HG03558 (cell line): ENCODE measurements at regions not wholly inside any gene's neighbourhood (a gene's known extent, or its start where the extent isn't known, plus 50 kb on each side); places are given as distances from the start of the nearest gene placed in this dataset.

Experiments
- ATAC-seq: cut with Tn5 transposase; IDR thresholded peaks from one replicate; pipeline ENCODE4 v1.9.1; 2021; ENCODE audit warnings: moderate number of reproducible peaks; ENCODE audit not compliant: unreplicated experiment; ENCODE audit errors: extremely low read depth

DNA sequence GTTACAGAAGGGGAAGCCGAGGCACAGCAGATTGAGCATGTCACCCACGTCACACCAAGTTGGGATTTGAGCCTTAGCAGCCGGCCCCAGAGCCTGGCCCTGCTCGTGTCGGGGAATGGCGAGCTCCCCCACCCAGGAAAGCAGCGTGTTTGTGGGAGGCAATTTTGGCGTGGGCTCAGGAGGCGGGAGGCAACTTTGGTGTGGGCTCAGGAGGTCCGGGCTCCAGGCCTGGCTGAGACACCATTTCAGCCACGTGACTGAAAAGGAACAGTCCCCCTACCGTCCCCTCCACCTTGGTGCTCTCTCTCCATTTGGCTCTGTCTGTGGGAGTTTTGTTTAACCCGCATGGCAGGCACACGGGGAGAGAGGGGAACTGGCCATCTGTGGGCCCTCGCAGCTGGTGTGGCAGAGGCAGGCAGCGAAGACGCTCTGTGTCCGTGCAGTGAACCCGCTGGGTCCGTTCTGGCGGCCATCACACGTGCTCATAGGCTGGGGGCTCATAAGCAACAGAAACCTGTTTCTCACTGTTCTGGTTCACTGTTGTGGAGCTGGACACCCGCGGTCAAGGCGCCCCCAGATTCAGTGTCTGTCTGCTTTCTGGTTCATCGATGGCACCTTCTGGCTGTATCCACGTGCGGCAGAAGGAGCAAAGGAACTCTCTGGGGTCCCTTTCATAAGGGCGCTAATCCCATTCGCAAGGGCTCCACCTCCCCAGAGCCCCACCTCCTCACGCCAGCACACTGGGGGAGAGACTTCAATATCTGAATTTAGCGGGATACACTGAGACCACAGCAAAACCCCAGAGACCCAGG is 110.2 kb downstream of the CRYAA start:
- no peak for ATAC-seq

DNA sequence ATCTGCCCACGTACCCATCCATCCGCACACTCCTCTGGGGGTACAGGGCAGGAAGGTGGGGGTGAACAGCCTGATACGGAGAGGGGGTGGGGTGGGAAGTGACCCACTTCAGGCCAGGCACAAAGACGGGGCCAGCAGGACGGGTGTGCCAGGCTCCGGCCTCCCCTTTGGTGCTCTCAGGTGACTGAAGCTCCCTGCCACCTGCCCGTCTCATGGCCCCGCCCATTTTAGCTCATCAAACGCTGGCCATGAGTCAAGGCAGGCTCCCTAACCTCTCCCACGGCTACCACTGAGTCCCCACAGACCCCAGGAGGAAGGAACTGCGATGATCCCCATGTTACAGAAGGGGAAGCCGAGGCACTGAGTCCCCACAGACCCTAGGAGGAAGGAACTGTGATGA is 109.6 kb downstream of the CRYAA start:
- ATAC-seq = no peak

DNA sequence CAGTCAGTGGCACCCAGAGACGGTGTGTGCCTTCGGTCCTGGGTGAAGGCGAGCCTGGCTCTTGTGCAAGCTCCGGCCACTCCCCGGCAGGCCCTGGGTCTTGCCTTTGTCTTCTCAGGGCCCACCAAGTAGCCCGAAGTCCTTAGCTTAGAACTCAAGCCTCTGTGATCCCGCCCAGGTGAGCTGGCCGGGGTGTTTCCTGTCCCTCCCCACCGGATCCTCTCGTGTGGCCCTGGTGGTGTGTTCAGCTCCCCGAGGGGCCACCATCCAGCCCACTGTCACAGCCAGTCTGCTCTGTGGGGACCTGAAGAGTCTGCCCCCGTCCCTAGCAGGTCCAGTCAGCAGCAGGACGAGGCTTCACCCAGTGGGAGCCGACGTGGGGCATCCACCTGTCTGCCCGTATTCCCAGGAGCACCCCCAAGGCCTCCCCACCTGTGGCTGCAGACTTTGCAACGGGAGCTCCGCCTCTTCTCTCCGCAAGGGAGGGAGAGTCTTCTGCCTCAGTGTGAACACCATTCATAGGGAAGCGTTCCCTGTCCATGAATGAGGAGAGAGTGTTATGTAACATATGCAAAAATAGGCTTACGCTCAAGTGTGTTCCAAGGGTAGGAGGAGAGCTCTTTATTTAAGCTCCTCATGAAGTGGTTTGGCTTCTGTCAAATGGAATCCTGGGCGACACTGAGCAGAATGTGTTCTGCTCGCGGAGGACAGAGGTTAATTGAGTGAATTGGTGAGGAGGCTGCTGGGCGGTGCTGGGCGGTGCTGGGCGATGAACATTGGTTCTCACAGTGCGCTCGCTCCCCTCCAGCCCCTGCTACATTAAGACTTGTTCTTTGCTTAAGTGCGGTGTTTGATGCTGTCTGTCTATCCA is 108.9 kb downstream of the CRYAA start:
- no peak for ATAC-seq

DNA sequence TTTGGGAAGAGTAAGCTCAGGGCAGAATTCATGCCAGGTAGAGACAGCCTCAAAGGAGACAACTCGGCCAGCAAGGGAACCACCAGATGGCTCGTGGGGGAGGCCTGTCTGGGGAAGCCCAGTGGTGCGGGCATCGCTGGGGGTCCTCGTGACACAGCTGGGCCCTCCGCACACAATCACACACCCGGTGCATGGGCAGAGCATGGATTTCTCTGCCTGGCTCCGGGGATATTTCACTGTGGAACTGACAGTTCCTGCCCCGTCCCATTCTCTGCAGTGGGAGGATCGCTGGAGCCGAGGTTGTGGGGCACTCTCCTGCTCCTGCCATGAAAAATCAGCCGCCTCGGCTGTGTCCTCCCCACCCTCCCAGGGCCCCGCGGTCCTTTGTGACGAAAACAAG is 108.0 kb downstream of the CRYAA start:
- ATAC-seq = no peak

DNA sequence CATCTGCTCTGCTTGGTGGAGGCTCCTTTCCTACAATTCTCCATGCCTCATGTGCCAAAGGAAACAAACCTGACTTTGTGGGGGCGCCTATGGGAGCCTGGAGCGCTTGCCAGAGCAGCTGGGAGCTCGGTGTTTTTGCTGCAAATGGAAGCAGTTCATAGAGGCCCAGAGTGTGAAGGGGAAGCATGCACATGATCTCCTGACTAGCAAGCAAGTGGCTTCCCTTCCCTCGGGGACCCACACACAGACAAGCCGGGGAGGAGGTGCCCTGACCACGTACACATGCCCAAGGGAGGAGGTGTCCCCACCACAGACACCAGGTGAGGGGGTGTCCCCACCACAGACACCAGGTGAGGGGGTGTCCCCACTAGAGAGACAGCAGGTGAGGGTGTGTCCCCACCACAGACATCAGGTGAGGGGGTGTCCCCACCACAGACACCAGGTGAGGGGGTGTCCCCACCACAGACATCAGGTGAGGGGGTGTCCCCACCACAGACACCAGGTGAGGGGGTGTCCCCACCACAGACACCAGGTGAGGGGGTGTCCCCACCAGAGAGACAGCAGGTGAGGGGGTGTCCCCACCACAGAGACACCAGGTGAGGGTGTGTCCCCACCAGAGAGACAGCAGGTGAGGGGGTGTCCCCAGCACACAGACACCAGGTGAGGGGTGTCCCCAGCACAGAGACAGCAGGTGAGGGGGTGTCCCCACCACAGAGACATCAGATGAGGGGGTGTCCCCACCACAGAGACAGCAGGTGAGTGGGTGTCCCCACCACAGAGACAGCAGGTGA is 106.8 kb downstream of the CRYAA start:
- ATAC-seq = no peak

DNA sequence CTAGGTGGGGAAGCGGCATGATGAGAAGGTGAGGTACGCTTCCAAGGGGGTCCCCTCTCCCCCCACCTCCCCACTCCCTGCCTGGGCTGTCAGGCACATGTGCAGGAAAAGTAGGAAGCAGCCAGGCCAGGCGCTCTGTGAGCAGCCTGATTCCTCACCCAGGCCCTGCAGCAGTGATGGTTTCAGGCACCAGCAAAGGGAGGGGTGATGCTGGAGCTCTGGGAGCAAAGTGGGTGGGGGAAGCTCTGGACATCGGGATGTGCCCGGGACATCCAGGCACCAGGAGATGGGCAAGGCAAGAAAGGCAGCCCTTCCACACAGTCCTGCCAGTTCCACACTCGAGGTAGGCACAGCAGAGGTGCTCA is 106.1 kb downstream of the CRYAA start:
- ATAC-seq = no peak

DNA sequence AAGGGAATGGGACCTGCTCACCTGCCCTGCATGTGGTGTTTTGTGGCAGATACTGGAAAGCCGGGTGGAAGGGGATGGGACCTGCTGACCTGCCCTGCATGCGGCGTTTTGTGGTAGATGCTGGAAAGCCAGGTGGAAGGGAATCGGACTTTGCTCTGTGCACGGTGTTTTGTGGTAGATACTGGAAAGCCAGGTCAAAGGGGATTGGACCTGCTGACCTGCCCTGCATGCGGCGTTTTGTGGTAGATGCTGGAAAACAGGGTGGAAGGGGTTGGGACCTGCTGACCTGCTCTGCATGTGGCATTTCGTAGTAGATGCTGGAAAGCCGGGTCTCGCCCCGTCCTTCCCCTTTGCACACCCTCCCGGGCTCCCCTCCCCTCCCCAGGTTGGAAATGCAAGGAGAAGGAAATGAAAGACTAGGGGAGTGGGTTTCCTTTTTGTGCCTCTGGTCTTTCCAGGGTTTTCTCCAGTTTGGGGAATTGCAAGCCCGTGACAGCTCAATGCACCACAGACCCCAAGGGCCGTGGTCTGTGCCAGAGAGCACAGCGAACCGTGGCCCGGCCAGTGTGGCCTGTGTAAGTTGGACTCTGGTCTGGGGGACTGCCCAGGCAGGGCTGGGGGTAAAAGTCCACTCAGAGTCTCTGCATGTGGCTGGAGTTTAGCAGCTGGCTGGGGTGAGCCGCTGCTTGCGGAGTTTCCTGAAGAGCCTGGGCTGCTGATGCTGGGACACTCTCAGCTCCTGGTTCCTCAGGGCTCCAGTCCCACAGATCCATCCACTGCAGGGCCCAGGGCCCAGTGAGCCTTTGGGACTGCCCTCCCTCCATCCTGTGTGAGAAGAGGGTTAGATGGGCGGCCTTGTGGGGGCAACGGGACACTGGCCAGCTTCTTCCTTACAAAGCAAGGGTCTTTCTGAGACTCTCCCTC is 105.5 kb downstream of the CRYAA start:
- ATAC-seq = no peak

DNA sequence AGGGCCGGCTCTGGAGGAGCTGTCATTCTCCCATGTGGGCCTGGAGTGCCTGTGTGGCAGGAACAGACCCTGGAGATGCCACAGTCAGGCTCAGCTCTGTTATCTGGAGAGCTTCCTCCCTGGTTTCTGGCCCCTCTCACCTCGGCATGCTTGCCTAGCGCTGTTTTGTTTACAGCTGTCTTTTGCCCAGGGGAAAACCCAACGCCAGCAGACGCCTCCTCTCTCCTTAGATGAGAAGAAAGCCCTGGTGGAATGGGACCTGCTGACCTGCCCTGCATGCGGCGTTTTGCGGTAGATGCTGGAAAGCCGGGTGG is 104.9 kb downstream of the CRYAA start:
- no peak for ATAC-seq

DNA sequence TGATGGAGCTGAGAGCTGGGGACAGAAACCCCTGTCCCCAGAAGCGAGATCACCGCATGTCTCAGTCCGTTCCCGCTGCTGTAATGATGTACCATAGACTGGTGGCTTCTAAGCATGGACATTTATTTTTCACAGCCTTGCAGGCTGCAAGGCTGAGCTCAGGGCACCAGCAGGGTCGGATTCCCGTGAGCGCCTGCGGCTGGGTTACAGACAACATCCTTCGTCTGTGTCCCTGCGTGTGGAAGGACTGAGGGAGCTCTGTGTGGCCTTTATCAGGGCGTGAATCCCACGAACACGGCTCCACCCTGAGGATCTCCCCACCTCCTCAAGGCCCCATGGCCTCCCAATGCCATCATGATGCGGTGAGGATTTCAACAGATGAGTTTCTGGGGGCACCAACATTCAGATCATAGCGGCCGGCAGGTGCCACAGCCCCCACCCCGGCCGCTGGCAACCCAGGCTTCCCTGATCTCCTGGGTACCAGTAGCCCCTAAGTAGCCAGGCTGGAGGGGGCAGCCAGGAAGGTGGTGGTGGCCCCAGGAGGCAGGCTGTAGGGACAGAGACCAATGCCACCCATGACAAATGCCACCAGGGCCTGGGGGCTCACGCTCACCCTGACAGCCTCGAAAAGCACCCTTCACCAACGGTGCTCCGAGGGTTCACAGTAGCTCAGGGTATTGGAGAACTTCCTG is 104.4 kb downstream of the CRYAA start:
- no peak for ATAC-seq

DNA sequence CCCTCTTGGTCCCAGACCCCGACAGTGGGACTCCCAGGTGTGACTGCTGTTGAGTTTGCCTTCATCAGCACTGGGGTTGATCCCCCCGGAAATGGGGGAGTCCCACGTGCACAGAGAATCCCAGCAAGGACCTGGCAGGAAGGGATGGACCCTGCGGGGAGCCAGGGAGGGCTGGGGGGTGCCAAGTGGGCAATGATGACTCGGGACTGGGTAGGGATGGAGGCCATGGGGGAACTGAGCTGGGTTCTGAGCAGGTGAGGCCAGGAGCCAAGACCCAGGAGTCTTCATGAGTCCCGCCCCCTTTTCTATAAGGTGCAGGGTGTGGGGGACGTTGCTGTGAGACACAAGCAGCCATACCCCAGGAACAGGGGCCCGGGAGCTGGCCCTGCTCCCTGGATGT is 103.8 kb downstream of the CRYAA start:
- ATAC-seq = no peak

DNA sequence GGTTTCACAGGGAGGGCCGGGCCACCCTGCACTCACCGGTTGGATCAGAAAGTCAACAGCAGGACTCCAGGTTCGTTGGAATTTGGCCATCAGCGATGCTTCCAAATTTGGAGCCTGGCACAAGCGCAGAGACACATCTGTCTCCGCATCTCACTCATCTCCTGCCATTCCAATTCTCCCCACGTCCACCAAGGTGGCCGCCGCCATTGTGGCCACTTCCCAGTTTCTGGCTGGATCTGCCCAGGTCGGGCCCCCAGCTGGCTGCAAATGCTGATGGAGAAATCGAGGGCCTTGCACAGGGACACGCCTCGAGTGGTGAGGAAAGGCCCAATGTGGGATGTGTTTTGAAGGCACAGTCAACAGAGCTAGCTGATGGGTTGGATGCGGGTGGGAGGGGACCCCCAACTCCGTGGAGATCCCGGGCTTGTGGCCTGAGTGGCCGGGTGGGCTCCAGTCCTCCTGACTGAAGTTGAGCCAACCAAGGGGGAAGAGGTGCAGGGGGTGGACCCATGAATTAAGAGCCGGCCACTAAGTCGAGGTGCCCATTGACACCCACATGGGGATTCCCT is 102.7 kb downstream of the CRYAA start:
- ATAC-seq = no peak

DNA sequence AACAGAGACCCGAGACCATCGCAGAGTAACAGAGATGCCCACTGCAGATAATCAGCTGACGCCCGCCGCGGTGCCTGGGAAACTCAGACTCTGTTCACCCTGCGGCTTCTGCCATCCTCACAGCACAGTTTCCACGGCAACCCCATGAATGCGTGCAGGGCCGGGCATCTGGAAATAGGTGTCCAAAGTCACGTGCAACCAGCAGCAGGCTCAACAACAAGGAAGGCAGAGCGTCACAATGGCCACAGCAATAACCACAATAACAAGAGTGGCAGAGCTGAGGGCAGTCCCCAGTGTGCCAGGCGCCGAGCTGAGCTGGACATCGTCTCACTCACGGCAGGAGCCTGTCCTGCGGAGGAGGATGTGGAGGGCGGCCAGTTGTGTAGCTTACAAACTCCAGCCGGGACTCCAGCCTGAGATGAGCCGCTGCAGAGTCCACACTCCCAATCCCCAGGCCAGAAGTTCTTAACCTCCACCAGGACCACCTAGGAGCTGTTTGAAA is 102.0 kb downstream of the CRYAA start:
- ATAC-seq = no peak

DNA sequence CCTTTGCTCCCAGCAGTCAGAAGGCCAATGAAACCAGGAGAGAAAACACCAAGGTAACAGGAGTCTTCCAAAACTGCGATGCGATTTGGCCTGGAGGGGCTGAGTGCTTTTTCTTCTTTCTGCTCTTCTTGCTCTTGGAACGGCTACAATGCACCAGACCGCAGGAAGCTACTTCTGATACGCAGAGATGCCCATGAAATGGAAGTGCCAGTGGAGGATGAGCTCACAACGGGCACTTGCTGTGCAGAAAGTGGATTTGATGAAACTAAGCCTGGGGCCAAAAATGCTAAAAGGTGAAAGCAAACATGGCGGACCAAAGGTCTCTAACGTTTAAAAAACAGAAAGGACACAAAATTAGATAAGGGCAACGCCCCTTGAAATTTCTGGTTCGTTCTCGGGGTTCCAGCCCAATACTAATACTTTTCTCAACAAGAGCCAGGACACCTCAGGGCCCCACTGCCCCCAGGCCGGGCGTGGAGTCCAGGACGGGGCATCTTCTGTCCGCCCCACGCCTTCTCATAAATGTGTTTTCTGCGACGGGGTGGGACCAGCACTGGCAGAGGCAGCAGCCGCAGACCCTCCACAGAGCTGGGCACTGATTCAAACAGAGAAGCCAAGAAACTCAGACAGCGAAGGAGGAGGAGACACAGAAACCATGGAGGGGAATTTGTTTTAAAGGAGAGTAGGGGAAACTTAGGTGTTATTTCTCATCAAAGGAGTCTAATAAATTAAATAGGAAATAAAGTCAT is 101.3 kb downstream of the CRYAA start:
- ATAC-seq = no peak

DNA sequence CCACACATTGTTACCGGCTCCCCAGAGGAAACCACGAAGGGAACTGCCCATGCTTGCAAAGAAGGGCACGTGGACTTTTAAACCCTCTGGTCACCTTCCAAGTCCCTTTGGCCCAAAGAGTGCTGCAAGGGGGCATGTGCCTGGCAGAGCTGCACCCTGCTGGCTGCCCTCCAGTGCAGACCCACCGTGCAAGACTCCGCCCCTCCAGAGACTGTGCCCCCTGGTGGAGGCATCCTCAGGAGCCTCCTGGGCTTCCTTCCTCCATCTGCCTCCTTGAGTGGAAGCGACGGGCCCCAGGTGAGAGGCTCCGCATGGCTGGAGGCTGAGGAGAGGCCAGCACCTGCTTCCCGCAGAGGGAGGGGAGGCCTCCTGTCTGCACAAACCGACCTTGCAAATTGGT is 100.6 kb downstream of the CRYAA start:
- ATAC-seq = no peak

DNA sequence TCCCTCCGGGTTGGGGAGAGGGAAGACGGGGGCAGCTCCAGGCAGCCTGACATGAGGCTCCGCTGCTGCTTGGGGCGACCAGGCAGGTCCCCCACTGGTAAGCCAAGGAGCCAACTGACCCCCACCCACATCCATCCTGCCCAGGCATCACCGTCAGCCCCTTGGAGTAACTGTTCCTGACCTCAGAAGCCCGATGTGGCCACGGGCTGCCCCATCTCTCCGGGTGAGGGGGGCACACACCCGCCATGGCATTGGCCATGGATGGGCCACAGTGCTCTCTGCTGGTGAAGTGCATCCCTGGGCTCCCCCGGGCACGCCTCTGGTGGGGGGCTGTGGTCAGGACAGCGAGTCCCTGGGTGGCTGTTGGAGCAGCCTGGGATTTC is 100.0 kb downstream of the CRYAA start:
- ATAC-seq = no peak

DNA sequence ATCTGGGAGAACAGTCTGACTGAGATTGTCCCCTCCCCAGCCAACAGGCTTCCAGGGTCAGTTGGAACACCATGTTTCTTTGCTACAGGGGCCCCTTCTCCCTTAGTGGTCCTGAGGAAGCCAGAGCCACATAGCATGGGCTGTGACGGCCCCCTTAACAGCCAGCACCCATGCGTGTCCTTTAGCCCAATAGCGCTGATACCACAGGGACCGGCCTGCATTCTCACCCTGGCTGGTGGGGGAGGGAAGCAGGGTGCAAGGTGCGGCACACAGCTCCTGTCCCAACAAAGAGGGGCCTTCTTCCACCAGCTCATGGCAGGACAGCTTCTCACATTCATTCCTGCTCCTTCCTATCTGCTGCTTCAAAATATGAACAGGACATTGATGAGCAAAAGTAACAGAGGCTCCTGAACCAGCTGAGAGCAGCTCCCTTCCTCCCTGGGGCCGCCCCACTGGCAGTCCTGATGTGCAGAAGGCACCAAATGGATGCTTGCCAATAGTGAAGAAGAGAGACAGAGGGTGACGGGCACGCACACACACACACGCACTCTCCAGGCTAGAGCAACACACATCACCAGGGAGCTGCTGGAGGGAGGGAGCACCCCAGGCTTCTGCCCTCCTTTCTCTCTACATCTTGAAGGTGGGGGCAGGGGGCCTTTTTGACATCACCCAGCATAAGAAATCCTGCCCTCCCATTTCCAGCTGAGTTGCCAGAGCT is 99.4 kb downstream of the CRYAA start:
- ATAC-seq = no peak

DNA sequence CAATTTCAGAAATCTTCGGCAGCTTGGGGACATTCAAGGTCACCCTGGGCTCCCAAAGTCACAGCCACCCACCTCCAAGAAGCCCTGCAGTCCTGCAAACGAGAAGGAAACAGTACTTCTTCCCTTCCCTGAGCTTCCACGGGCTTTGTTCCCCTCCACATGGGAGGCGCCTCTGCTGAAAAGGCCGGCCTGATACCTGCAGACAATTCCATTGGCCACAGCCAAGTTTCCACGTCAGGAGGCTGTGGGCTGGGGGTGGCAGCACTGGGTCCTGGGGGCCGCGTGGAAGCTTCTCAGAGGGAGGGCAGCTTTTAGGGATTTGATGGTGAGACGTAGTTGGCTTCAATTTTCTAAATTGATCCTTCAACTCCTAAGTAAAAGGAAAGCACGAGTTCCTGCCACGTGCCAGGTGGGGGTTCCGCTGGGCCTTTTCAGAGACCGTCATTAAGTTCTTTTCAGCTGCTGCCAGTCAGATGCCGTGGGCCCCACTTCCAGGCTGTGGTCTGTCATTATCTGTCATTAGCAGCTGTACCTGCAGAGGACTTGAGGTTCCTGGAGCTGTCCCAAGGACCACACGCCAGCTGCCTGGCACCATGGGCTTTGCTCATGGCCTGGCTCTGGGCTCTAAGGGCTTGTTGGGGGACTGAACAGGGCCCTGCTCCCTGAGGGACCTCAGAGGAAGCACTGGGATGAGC is 98.7 kb downstream of the CRYAA start:
- no peak for ATAC-seq
